Activated naive CD8-positive, alpha-beta T cell (primary cell): ENCODE measurements at regions not wholly inside any gene's neighbourhood (a gene's known extent, or its start where the extent isn't known, plus 50 kb on each side); places are given as distances from the start of the nearest gene placed in this dataset.
"Not testable (repeated sequence)": the region's sequence is repeated elsewhere in the genome, so short reads cannot be mapped to it uniquely, and the experiment has no call there.

Experiments
- H3K27ac Mint-ChIP-seq: one replicate; pipeline ENCODE4 v1.8.0; 2021; ENCODE audit warnings: mixed read lengths
- H3K27me3 Mint-ChIP-seq: one replicate; pipeline ENCODE4 v1.8.0; 2021; ENCODE audit warnings: mixed read lengths
- H3K36me3 Mint-ChIP-seq: one replicate; pipeline ENCODE4 v1.8.0; 2021; ENCODE audit warnings: mixed read lengths
- H3K4me1 Mint-ChIP-seq: one replicate; pipeline ENCODE4 v1.8.0; 2021; ENCODE audit warnings: low read depth, mixed read lengths
- H3K4me3 Mint-ChIP-seq: one replicate; pipeline ENCODE4 v1.8.0; 2021; ENCODE audit warnings: mild to moderate bottlenecking, mixed read lengths
- H3K9me3 Mint-ChIP-seq: one replicate; pipeline ENCODE4 v1.8.0; 2021; ENCODE audit warnings: low read depth, mixed read lengths

- not testable (repeated sequence) for H3K4me1 Mint-ChIP-seq, H3K36me3 Mint-ChIP-seq, H3K27ac Mint-ChIP-seq, H3K9me3 Mint-ChIP-seq, H3K4me3 Mint-ChIP-seq, H3K27me3 Mint-ChIP-seq
Measured at GRCh38 chr12:90687682-90688081, 267.3 kb downstream of the CCER1 start.

- Mint-ChIP-seq H3K4me1 (no peaks in the 10 kb centered on the region), H3K27ac (no peak overlapping the region), H3K36me3 (no peaks in the 10 kb centered on the region), H3K9me3 (no peaks in the 10 kb centered on the region), H3K4me3 (no peak overlapping the region), H3K27me3 (no peaks in the 10 kb centered on the region)
Measured at GRCh38 chr12:90683871-90684270, 271.1 kb downstream of the CCER1 start.

DNA sequence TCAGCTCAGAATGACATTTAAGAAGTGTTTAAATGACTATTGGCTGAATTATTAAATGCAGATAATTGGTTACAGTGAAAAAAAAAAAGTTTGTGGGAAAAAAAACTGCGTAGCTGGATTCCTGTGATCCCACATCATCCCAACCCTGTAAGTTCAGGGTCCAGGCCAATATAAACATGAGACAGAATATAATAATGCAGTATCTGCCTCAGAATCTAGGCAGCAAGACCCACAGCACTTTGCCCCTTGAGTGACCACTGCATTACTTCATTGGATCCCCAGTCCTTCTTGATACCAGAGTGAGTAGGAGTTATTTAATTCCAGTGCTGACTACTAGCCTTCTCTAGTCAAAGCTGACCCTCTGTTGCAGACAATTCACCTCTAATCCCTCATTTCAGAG is 272.6 kb downstream of the CCER1 start:
- H3K4me1 Mint-ChIP-seq: no peaks in the 10 kb centered on the region
- no peak overlapping the region for H3K4me3 Mint-ChIP-seq
- H3K36me3 Mint-ChIP-seq: no peaks in the 10 kb centered on the region
- no peaks in the 10 kb centered on the region for H3K9me3 Mint-ChIP-seq
- no peak overlapping the region for H3K27ac Mint-ChIP-seq
- no peaks in the 10 kb centered on the region for H3K27me3 Mint-ChIP-seq

DNA sequence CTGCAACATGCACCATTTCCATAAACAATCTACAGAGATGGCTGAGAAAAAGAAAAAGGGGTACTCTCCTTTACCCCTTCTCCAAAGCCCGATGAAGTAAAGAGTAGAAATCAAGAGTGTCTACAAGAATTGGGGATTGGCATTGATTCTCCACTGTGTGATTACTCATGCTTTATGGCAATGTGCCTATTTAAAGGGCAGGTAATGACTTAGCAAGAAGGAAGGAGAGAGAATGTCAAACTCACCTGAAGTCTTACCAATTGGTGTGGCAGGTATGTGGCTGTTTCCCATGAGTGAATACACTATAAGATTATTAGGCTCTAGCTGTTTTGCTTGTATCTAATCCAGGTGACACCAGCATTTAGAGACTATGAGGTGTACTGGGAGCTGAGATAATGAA is 275.3 kb downstream of the CCER1 start:
- Mint-ChIP-seq H3K36me3 (no peaks in the 10 kb centered on the region), H3K9me3 (no peaks in the 10 kb centered on the region), H3K4me3 (no peak overlapping the region), H3K27ac (no peak overlapping the region), H3K4me1 (no peaks in the 10 kb centered on the region), H3K27me3 (no peaks in the 10 kb centered on the region)

GRCh38 chr12:90677552-90677951 is 277.4 kb downstream of the CCER1 start:
- Mint-ChIP-seq H3K9me3 (peaks cover 4% of the 10 kb centered on the region), H3K36me3 (no peaks in the 10 kb centered on the region), H3K27me3 (no peaks in the 10 kb centered on the region), H3K27ac (no peak overlapping the region), H3K4me1 (no peaks in the 10 kb centered on the region), H3K4me3 (no peak overlapping the region)

DNA sequence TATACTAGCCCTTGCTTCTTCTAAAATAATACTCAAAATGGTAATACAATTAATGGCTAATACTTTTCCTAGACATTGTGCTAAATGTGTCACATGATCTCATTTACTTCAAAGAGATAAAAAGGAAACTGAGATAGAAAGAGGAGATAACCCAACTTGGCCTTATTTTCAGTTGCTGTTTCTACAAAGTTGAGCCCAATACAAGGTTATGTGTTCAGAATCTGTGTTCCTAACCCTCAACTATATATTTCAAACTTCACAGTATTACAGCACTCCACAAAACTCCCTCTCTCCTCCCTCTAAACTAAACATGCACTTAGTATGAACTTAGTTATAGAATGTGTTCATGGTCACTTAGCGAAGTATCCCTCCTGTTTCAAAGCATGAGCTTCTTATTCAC is 277.9 kb downstream of the CCER1 start:
- Mint-ChIP-seq H3K4me1 (no peaks in the 10 kb centered on the region), H3K4me3 (no peak overlapping the region), H3K27me3 (no peaks in the 10 kb centered on the region), H3K36me3 (no peaks in the 10 kb centered on the region), H3K9me3 (peaks cover 4% of the 10 kb centered on the region), H3K27ac (no peak overlapping the region)

DNA sequence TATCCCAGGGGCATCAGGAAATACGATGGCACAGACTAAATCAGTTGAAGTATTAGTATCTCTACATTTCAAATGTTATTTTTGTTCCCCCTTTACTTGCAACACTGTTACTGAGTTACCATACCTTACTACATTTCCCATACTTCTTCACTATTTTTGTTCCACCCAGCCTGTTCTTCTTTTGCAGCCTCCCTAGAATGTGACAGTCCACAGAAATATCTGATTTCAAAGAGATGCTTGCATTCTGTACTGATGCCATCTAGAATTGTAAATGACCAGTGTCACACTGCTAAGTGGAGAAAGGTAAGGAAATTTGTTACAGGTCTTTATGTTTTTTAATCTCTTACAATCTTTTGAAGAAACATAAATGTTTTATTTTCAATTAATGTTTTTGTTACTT is 279.9 kb downstream of the CCER1 start:
- peaks cover 4% of the 10 kb centered on the region for H3K9me3 Mint-ChIP-seq
- no peaks in the 10 kb centered on the region for H3K4me1 Mint-ChIP-seq
- H3K27ac Mint-ChIP-seq: no peak overlapping the region
- no peak overlapping the region for H3K4me3 Mint-ChIP-seq
- H3K27me3 Mint-ChIP-seq: no peaks in the 10 kb centered on the region
- H3K36me3 Mint-ChIP-seq: no peaks in the 10 kb centered on the region

DNA sequence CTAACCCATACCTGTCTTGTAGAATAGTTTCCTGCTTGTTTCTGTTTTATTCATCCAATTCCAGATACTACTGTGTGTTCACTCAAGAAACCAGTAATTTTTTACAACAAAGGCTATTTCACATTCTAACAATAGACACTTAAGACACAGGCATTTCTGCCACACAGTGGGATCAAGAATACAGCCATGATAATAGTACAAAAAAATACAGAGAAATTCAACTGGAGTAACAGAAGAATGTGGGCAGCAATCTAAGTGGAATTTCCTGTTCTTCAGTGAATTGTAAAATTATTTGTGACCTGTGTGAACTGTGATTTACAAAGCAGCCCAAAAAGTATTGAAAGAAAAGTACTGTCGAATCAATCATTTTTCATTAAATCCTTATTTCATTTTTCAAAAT is 282.9 kb downstream of the CCER1 start:
- Mint-ChIP-seq H3K36me3 (no peaks in the 10 kb centered on the region), H3K27ac (no peak overlapping the region), H3K9me3 (peaks cover 9% of the 10 kb centered on the region), H3K27me3 (no peaks in the 10 kb centered on the region), H3K4me3 (no peak overlapping the region), H3K4me1 (no peaks in the 10 kb centered on the region)

GRCh38 chr12:90663949-90664348 is 291.0 kb downstream of the CCER1 start:
- H3K36me3 Mint-ChIP-seq, H3K9me3 Mint-ChIP-seq, H3K27me3 Mint-ChIP-seq, H3K27ac Mint-ChIP-seq, H3K4me1 Mint-ChIP-seq, H3K4me3 Mint-ChIP-seq: not testable (repeated sequence)

GRCh38 chr12:90659060-90659459 is 295.9 kb downstream of the CCER1 start:
- Mint-ChIP-seq H3K4me1 (no peaks in the 10 kb centered on the region), H3K27ac (no peak overlapping the region), H3K36me3 (no peaks in the 10 kb centered on the region), H3K27me3 (no peaks in the 10 kb centered on the region), H3K4me3 (no peak overlapping the region), H3K9me3 (peaks cover 3% of the 10 kb centered on the region)

GRCh38 chr12:90653040-90653439 is 301.9 kb downstream of the CCER1 start:
- Mint-ChIP-seq H3K4me3 (no peak overlapping the region), H3K9me3 (peaks cover 3% of the 10 kb centered on the region), H3K4me1 (no peaks in the 10 kb centered on the region), H3K27ac (no peak overlapping the region), H3K36me3 (no peaks in the 10 kb centered on the region), H3K27me3 (no peaks in the 10 kb centered on the region)

- Mint-ChIP-seq H3K4me1 (no peaks in the 10 kb centered on the region), H3K4me3 (no peak overlapping the region), H3K36me3 (no peaks in the 10 kb centered on the region), H3K27me3 (no peaks in the 10 kb centered on the region), H3K27ac (no peak overlapping the region), H3K9me3 (peaks cover 3% of the 10 kb centered on the region)
Measured at GRCh38 chr12:90652280-90652679, 302.7 kb downstream of the CCER1 start.

DNA sequence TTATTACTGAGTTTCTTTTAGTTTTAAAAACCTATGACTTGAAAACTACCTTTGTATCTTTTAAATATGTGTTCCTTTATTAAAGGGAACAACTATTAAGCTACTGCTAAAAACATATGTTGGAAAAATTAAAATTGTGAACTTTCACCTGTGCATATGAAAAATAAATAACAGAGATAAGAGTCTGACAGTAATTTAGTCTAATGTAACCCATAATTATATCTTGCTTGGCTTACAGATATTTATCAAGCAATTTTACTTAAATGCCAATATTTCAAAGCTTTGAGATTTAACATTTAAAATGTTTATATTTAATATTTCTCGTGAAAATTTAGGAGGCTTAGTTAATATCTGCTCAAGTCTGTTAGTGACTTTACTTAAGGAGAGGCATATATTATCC is 309.8 kb downstream of the CCER1 start:
- H3K36me3 Mint-ChIP-seq: no peaks in the 10 kb centered on the region
- H3K4me1 Mint-ChIP-seq: no peaks in the 10 kb centered on the region
- no peaks in the 10 kb centered on the region for H3K27me3 Mint-ChIP-seq
- peaks cover 3% of the 10 kb centered on the region for H3K9me3 Mint-ChIP-seq
- H3K27ac Mint-ChIP-seq: no peak overlapping the region
- H3K4me3 Mint-ChIP-seq: no peak overlapping the region

GRCh38 chr12:90631591-90632212 is 323.3 kb downstream of the CCER1 start:
- H3K4me3 Mint-ChIP-seq: no peak overlapping the region
- H3K9me3 Mint-ChIP-seq: peaks cover 4% of the 10 kb centered on the region
- H3K27ac Mint-ChIP-seq: no peak overlapping the region
- H3K36me3 Mint-ChIP-seq: no peaks in the 10 kb centered on the region
- no peaks in the 10 kb centered on the region for H3K4me1 Mint-ChIP-seq
- H3K27me3 Mint-ChIP-seq: no peaks in the 10 kb centered on the region

DNA sequence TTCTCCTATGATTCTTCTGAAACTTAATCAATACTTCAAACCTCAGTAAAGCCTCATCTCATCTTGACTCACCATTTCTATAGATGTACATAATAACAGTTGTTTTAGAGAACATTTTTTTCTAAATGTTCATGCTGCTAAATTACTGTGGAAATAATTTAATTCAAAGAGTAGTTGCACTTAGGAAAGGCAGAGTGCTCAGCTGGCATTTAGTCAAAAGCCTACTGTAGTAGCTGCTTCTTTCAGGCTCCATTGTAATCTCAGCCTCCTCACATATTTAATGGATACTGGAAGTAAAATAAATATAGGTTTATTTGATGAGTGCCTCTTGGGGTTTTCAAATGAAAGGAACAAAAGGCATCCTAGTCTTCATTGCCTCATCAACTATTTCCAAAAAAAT is 325.0 kb downstream of the CCER1 start:
- H3K9me3 Mint-ChIP-seq: peaks cover 4% of the 10 kb centered on the region
- no peaks in the 10 kb centered on the region for H3K4me1 Mint-ChIP-seq
- H3K27ac Mint-ChIP-seq: no peak overlapping the region
- no peaks in the 10 kb centered on the region for H3K36me3 Mint-ChIP-seq
- no peaks in the 10 kb centered on the region for H3K27me3 Mint-ChIP-seq
- H3K4me3 Mint-ChIP-seq: no peak overlapping the region

DNA sequence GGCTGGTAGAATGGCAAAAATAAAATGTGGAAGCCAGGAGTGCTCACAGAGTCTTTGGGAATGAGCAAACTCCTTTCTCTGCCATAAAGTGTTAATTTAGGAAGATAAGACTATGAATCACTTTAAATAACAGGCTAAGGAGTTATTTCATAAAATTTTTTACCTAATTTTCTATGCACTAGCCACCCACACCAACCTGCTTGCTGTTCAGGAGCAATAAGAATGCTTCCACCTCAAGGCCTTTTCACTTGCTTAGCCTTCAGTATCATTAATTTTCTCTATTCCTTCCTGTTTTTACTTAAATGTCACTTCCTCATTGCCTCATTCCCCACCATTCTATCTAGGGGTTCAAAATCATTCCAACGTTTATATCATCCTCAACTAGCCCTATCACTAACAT is 326.8 kb downstream of the CCER1 start:
- Mint-ChIP-seq H3K4me3 (no peak overlapping the region), H3K36me3 (no peaks in the 10 kb centered on the region), H3K27ac (no peak overlapping the region)

More for the DNA sequence above, 326.8 kb downstream of the CCER1 start:
- Mint-ChIP-seq H3K9me3 (peaks cover 3% of the 10 kb centered on the region), H3K4me1 (no peaks in the 10 kb centered on the region), H3K27me3 (peaks cover 2% of the 10 kb centered on the region)
